Nephron progenitor cell (in vitro differentiated cells): ENCODE measurements at regions not wholly inside any gene's neighbourhood (a gene's known extent, or its start where the extent isn't known, plus 50 kb on each side); places are given as distances from the start of the nearest gene placed in this dataset.
"Not testable (repeated sequence)": the region's sequence is repeated elsewhere in the genome, so short reads cannot be mapped to it uniquely, and the experiment has no call there.

Source experiments
- DNase-seq: peaks from one replicate; pipeline ENCODE4 v3.0.0; 2021
- H3K27ac Mint-ChIP-seq: 2 replicates; pipeline ENCODE4 v1.8.0; 2021; ENCODE audit warnings: mild to moderate bottlenecking, moderate library complexity, mixed read lengths
- H3K27me3 Mint-ChIP-seq: 2 replicates; pipeline ENCODE4 v1.8.0; 2021; ENCODE audit warnings: mild to moderate bottlenecking, low read depth, mixed read lengths; ENCODE audit not compliant: poor library complexity
- H3K36me3 Mint-ChIP-seq: 2 replicates; pipeline ENCODE4 v1.8.0; 2021; ENCODE audit warnings: low read depth, mixed read lengths
- H3K4me1 Mint-ChIP-seq: 2 replicates; pipeline ENCODE4 v1.8.0; 2021; ENCODE audit warnings: mixed read lengths
- H3K4me3 Mint-ChIP-seq: 2 replicates; pipeline ENCODE4 v1.8.0; 2021; ENCODE audit warnings: mild to moderate bottlenecking, moderate library complexity, mixed read lengths
- H3K9me3 Mint-ChIP-seq: 2 replicates; pipeline ENCODE4 v1.8.0; 2021; ENCODE audit warnings: mild to moderate bottlenecking, moderate library complexity, mixed read lengths
- CTCF ChIP-seq: fragments of 200-600 bp; sonication (generic); IDR thresholded peaks from 2 replicates; pipeline ENCODE4 v1.5.0; 2021; ENCODE audit warnings: antibody characterized with exemption

DNA sequence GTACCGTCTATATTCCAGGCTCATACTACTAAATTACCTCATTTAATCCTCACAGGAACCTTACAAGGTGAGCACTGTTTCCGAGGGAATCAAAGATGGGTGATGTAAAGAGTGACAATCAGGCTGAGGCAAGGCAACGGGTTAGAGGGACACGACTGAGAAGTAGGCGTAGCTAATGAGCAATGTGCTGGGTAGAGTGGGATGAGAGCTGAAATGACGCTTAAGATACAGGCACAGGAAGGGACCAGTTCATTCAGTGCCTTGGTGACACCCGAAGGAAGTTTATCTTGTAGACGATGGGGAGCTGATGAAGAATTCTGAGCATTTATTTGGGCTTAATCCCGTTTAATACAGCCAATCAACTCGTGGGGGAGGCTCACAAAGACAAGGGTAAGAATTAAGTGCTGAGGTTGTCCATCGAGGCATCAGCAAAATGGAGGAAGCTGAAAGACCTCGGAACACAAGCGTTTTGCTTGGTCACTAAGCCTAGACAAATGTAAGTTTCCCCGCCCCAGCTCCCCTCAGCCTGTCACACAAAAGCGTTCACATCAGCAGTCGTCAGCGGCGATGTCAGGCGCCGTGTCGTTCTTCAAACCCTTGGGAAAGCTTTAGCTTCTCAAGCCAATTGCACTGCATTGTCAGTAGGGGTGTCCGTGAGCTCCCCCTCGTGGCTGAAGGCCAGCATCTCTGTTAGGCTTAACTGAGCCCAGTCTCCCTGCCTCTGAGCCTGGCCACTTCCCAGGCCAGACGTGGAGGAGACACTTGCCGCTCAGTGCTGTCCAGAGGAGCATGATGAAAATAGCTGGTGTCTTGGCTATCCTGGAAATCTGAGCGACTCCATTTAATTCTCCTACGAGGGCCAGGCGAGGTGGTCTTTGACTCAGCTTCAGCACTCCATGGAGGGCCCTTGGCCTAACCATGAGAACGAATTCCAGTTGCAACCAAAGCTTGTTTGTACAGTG lies 288.5 kb upstream of the G2E3 start:
- Mint-ChIP-seq H3K27ac (no peak overlapping the region), H3K36me3 (no peaks in the 10 kb centered on the region), H3K4me3 (peak overlapping the region; percentile 75), H3K27me3 (peaks cover 9% of the 10 kb centered on the region), H3K9me3 (no peaks in the 10 kb centered on the region), H3K4me1 (peaks cover 22% of the 10 kb centered on the region)
- peak; percentile 90 for DNase-seq
- TF ChIP-seq CTCF: peak; percentile 91

- Mint-ChIP-seq H3K27me3 (peaks cover 9% of the 10 kb centered on the region), H3K36me3 (no peaks in the 10 kb centered on the region), H3K4me1 (peaks cover 22% of the 10 kb centered on the region), H3K27ac (no peak overlapping the region), H3K9me3 (no peaks in the 10 kb centered on the region), H3K4me3 (no peak overlapping the region)
- no peak for TF ChIP-seq CTCF
- DNase-seq: no peak
These were observed 287.1 kb upstream of the G2E3 start for GRCh38 chr14:30271811-30272323.

DNA sequence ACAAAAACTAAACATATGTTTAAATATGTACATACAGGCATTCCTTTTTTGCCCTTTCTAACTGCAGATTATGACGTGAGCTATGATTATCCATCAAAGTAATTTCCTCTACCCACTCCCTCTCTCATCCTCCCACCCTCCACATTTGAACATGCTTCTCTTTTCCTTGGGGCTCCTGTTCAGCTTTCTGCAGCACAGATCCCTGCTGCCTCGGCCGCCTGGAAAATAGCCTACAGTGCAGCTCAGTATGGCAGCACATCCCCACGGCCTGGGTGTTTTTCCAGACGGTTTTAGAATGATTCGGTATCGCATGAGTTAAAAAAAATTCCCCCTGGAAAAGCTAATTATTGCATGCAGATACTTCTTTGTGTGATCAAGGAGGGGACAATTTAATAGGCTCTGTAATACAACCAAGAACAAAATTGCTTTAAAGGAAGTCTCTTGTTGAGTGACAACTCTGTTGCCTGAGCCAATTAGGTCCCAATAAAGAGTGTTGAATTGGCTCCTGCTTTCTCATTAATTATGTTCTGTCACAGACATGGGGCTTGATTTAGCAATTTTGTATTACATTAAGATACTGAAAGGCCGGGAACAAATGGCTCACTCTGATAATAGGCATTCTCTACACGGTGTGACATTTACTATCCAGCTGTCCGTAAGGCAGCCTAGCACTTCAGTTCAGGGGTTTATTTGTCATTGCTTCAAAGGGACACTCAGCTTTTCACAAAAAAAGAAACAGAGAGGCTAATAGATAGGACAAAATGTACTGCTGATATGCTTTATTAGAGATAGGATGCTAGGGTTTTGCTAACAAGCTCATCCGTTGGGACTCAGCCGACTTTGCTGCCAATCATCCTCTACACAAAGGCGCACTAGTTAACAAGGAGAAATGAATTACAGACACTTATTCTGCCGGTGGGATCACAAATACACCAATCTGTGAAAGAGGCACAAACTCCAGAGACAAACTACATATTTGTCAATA lies 285.8 kb upstream of the G2E3 start:
- Mint-ChIP-seq H3K4me1 (peaks cover 22% of the 10 kb centered on the region), H3K27ac (peak overlapping the region; percentile 53), H3K36me3 (no peaks in the 10 kb centered on the region), H3K4me3 (no peak overlapping the region), H3K27me3 (peaks cover 9% of the 10 kb centered on the region), H3K9me3 (no peaks in the 10 kb centered on the region)
- no peak for DNase-seq
- TF ChIP-seq CTCF: no peak

DNA sequence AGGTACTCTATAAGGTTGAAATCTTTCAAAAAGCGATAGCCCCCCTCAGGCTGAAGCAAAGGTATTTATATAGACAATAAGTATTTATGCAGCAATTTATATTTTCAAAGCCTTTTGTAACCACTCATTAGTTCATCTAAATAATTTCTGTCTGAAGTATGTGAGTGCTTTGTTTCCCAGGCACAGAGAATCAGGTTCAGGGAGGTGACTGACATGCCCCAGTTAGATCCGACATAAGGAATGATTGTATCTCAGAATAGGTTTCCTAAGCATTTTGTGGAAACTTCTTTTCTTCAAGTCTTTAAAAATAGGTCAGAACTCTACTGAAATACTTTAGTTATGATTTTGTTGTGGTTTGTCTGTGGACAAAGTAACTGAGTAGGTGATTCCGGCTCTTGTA lies 283.4 kb upstream of the G2E3 start:
- no peak for TF ChIP-seq CTCF
- no peak overlapping the region for H3K27ac Mint-ChIP-seq
- no peak for DNase-seq
- no peaks in the 10 kb centered on the region for H3K36me3 Mint-ChIP-seq
- H3K4me3 Mint-ChIP-seq: no peak overlapping the region
- peaks cover 16% of the 10 kb centered on the region for H3K4me1 Mint-ChIP-seq
- peaks cover under 1% of the 10 kb centered on the region for H3K27me3 Mint-ChIP-seq
- no peaks in the 10 kb centered on the region for H3K9me3 Mint-ChIP-seq

- no peak for DNase-seq
- no peak for TF ChIP-seq CTCF
- Mint-ChIP-seq H3K4me1 (peaks cover 8% of the 10 kb centered on the region), H3K36me3 (no peaks in the 10 kb centered on the region), H3K27me3 (no peaks in the 10 kb centered on the region), H3K27ac (no peak overlapping the region), H3K9me3 (no peaks in the 10 kb centered on the region), H3K4me3 (no peak overlapping the region)
These were observed 281.7 kb upstream of the G2E3 start for GRCh38 chr14:30277268-30277667.

- H3K27ac Mint-ChIP-seq, H3K27me3 Mint-ChIP-seq, H3K9me3 Mint-ChIP-seq, H3K4me1 Mint-ChIP-seq, DNase-seq, H3K36me3 Mint-ChIP-seq, H3K4me3 Mint-ChIP-seq: not testable (repeated sequence)
These were observed 280.1 kb upstream of the G2E3 start for GRCh38 chr14:30278856-30279255.
